Mucosa of descending colon (tissue), 3 donors: ENCODE measurements at regions not wholly inside any gene's neighbourhood (a gene's known extent, or its start where the extent isn't known, plus 50 kb on each side); places are given as distances from the start of the nearest gene placed in this dataset.

Source experiments
- ATAC-seq: fragments of 200-7000 bp; cut with Tn5 transposase; one replicate; pipeline ENCODE4 v1.9.1; 2020; ENCODE audit warnings: mild to moderate bottlenecking, moderate library complexity
- DNase-seq, 3 donors: peaks; one replicate each; pipeline ENCODE4 v3.0.0-alpha.2; 2020
- H3K36me3 ChIP-seq: fragments of 200-600 bp; one replicate; pipeline ENCODE4 v1.8.0; 2021; ENCODE audit warnings: low read depth, mild to moderate bottlenecking
- H3K4me1 ChIP-seq: fragments of 200-600 bp; one replicate; pipeline ENCODE4 v1.8.0; 2021; ENCODE audit warnings: low read depth, mild to moderate bottlenecking
- H3K4me3 ChIP-seq: fragments of 200-600 bp; one replicate; pipeline ENCODE4 v1.8.0; 2021; ENCODE audit warnings: mild to moderate bottlenecking
- H3K9me3 ChIP-seq: fragments of 200-600 bp; one replicate; pipeline ENCODE4 v1.8.0; 2021; ENCODE audit warnings: mild to moderate bottlenecking
- CTCF ChIP-seq: fragments of 200-600 bp; IDR thresholded peaks from one replicate; pipeline ENCODE4 v1.8.0; 2022; ENCODE audit warnings: antibody characterized with exemption, mild to moderate bottlenecking
- intact Hi-C, 2 donors: fragments of 100-400 bp; cut with DNase I in 1 of 2; cut with micrococcal nuclease in 1 of 2; formaldehyde crosslinking; loops; one replicate each; pipeline versions ENCODE4 v1.11.0 to v1.11.1; 2022; cut with DNase I, micrococcal nuclease
- donor health status: DM: no; HTN: no; CAD: no; lungs with moderate emphysema.
- donor health status: DM: no; HTN: no; CAD: no.
- donor health status: DM: no; HTN: yes; CAD: no.

GRCh38 chr17:79369532-79369931 is 241.3 kb downstream of the RBFOX3 start:
- no peaks in the 10 kb centered on the region for H3K9me3 ChIP-seq
- peak in 1 of 3 donors; percentile 14 for DNase-seq
- H3K4me3 ChIP-seq, result no peak overlapping the region
- intact Hi-C loops, result no loop called here
- no peak for TF ChIP-seq CTCF
- no peak for ATAC-seq
- no peaks in the 10 kb centered on the region for H3K36me3 ChIP-seq
- H3K4me1 ChIP-seq, result peaks cover 2% of the 10 kb centered on the region

GRCh38 chr17:79369001-79369400 is 241.8 kb downstream of the RBFOX3 start:
- H3K4me3 ChIP-seq, result no peak overlapping the region
- no peaks in the 10 kb centered on the region for H3K36me3 ChIP-seq
- intact Hi-C loops, result no loop called here
- TF ChIP-seq CTCF, result no peak
- ATAC-seq (no peak), DNase-seq (peak in 1 of 3 donors; percentile 26)
- H3K9me3 ChIP-seq, result no peaks in the 10 kb centered on the region
- peaks cover 2% of the 10 kb centered on the region for H3K4me1 ChIP-seq

GRCh38 chr17:79368521-79368920 is 242.3 kb downstream of the RBFOX3 start:
- Histone ChIP-seq H3K9me3 (no peaks in the 10 kb centered on the region), H3K36me3 (no peaks in the 10 kb centered on the region), H3K4me3 (no peak overlapping the region), H3K4me1 (peaks cover 2% of the 10 kb centered on the region)
- DNase-seq (peak in 1 of 3 donors; percentile 12), ATAC-seq (no peak)
- intact Hi-C loops, result no loop called here
- no peak for TF ChIP-seq CTCF

- intact Hi-C loops, result no loop called here
- Histone ChIP-seq H3K4me3 (no peak overlapping the region), H3K36me3 (no peaks in the 10 kb centered on the region), H3K4me1 (no peaks in the 10 kb centered on the region), H3K9me3 (no peaks in the 10 kb centered on the region)
- ATAC-seq (no peak), DNase-seq (no peak)
- TF ChIP-seq CTCF, result no peak
Observed at GRCh38 chr17:79366988-79367571, 243.8 kb downstream of the RBFOX3 start.

- no peak for TF ChIP-seq CTCF
- intact Hi-C loops, result no loop called here
- ATAC-seq (no peak), DNase-seq (peak in 1 of 3 donors; percentile 12)
- no peaks in the 10 kb centered on the region for H3K4me1 ChIP-seq
- H3K9me3 ChIP-seq, result no peaks in the 10 kb centered on the region
- H3K4me3 ChIP-seq, result no peak overlapping the region
- no peaks in the 10 kb centered on the region for H3K36me3 ChIP-seq
Observed at GRCh38 chr17:79365836-79366770, 244.7 kb downstream of the RBFOX3 start.
